Upper lobe of left lung (tissue), 4 donors: ENCODE measurements at regions not wholly inside any gene's neighbourhood (a gene's known extent, or its start where the extent isn't known, plus 50 kb on each side); places are given as distances from the start of the nearest gene placed in this dataset.
"Not testable (repeated sequence)": the region's sequence is repeated elsewhere in the genome, so short reads cannot be mapped to it uniquely, and the experiment has no call there.

Experiments used
- CTCF ChIP-seq, 6 experiments: fragments of 450-650 bp in 4 of 6; fragments of 200-600 bp in 2 of 6; sonication (generic) in 2 of 6; IDR thresholded peaks; one replicate each; pipeline ENCODE4 v1.5.1; 2016 to 2019; ENCODE audit warnings: antibody characterized with exemption in 6 of 6
- POLR2A ChIP-seq, 4 donors: fragments of 450-650 bp; IDR thresholded peaks; one replicate each; pipeline ENCODE4 v1.5.1; 2016 to 2017; ENCODE audit warnings: antibody characterized with exemption in 4 of 4, mild to moderate bottlenecking in 2 of 4
- POLR2AphosphoS5 ChIP-seq, 2 donors: sonication (generic); formaldehyde crosslinking; IDR thresholded peaks; one replicate each; pipeline ENCODE4 v1.5.1; 2017; ENCODE audit warnings: antibody characterized with exemption in 2 of 2

- TF ChIP-seq POLR2AphosphoS5, POLR2A, CTCF (IDR thresholded peaks at IDR 0.05): not testable (repeated sequence)
Observed at GRCh38 chr11:23834306-23834705, 662.5 kb upstream of the LUZP2 start.
